Heart left ventricle (tissue), 16 donors: ENCODE measurements at regions not wholly inside any gene's neighbourhood (a gene's known extent, or its start where the extent isn't known, plus 50 kb on each side); places are given as distances from the start of the nearest gene placed in this dataset.

ENCODE experiments used
- ATAC-seq, 4 donors: fragments of 200-7000 bp; cut with Tn5 transposase; one replicate each; pipeline ENCODE4 v1.9.1; 2020 to 2022; ENCODE audit warnings: moderate library complexity in 4 of 4, mild to moderate bottlenecking in 3 of 4, moderate number of reproducible peaks in 1 of 4
- DNase-seq, 5 donors: peaks; one replicate each; pipeline ENCODE4 v3.0.0-alpha.2; 2020
- H3K27ac ChIP-seq, 12 donors: fragments of 200-600 bp; sonication (generic) in 4 of 12; one replicate each; pipeline versions ENCODE4 v1.5.0 to v1.8.0; 2016 to 2022; ENCODE audit warnings: mild to moderate bottlenecking in 2 of 12
- H3K27me3 ChIP-seq, 9 donors: fragments of 200-600 bp; sonication (generic) in 2 of 9; one replicate each; pipeline versions ENCODE4 v1.5.1 to v1.8.0; 2016 to 2022; ENCODE audit warnings: mild to moderate bottlenecking in 3 of 9
- H3K36me3 ChIP-seq, 9 donors: fragments of 200-600 bp; sonication (generic) in 2 of 9; one replicate each; pipeline versions ENCODE4 v1.5.0 to v1.8.0; 2018 to 2022; ENCODE audit warnings: mild to moderate bottlenecking in 2 of 9
- H3K4me1 ChIP-seq, 12 donors: fragments of 200-600 bp; sonication (generic) in 4 of 12; one replicate each; pipeline versions ENCODE4 v1.5.0 to v1.8.0; 2016 to 2022; ENCODE audit warnings: mild to moderate bottlenecking in 3 of 12
- H3K4me3 ChIP-seq, 12 donors: fragments of 200-600 bp; sonication (generic) in 4 of 12; one replicate each; pipeline versions ENCODE4 v1.5.0 to v1.8.0; 2017 to 2022; ENCODE audit warnings: mild to moderate bottlenecking in 9 of 12, moderate library complexity in 4 of 12
- H3K9me3 ChIP-seq, 12 donors: fragments of 200-600 bp; sonication (generic) in 4 of 12; one replicate each; pipeline versions ENCODE4 v1.5.0 to v1.8.0; 2016 to 2022; ENCODE audit warnings: mild to moderate bottlenecking in 1 of 12
- CTCF ChIP-seq, 12 donors: fragments of 200-600 bp; sonication (generic) in 4 of 12; IDR thresholded peaks; one replicate each; pipeline versions ENCODE4 v1.5.0 to v1.8.0; 2018 to 2022; ENCODE audit warnings: antibody characterized with exemption in 12 of 12, mild to moderate bottlenecking in 5 of 12
- POLR2A ChIP-seq, 2 donors: fragments of 450-650 bp; IDR thresholded peaks; one replicate each; pipeline ENCODE4 v1.6.1; 2017; ENCODE audit warnings: antibody characterized with exemption in 2 of 2, mild to moderate bottlenecking in 2 of 2, moderate library complexity in 2 of 2
- WGBS, 4 donors: extraction: QIAGEN DNeasy Blood & Tissue Kit in 2 of 4; methylation state at CpG; one replicate each; pipeline versions ENCODE4 v1.1.5 to v1.1.7; 2013 to 2018; 5-methylcytosine and 5-hydroxymethylcytosine counted together
- intact Hi-C, 10 donors: fragments of 100-400 bp; cut with DNase I; formaldehyde crosslinking; loops; one replicate each; pipeline versions ENCODE4 v1.11.1 to v1.14.2; 2022
- donor health status: ischemic (EF 13 %, LVEDD 7.1; RV severe dilation, severe dysfunction).
- donor health status: healthy with polysubstance abuse.
- donor health status: DM: no; HTN: yes; CAD: no.
- donor health status: DM: no; HTN: no; CAD: no.
- donor health status: ischemic (EF 25% LVEDD 6.9; RV normal size, moderate dysfunction).
- donor health status: ischemic (EF 25% LVEDD 5.7; RV mildly dilated, moderate dysfunction).
- donor health status: healthy.
- donor health status: DM: yes; HTN: yes; CAD: no.
- donor health status: ischemic (EF 35%, LVEDD 5.7; RV mildly dilated, moderate dysfunction).
- donor health status: nonischemic (EF 11% LVEDD 7.7; RV severe dilation, severe dysfunction).
- donor health status: DM: yes; HTN: yes; CAD: no.
- donor health status: PGD.
- donor health status: ischemic (EF 29% LVEDD 5.4; RV normal size, mild dysfunction).
- donor health status: nonischemic (EF 23%, LVEDD 6.1; RV moderate dilation, normal function).

GRCh38 chr1:59054172-59054571 lies 242.7 kb upstream of the FGGY start:
- Histone ChIP-seq H3K4me1 (peaks cover 0 to 32% (median 21%) of the 10 kb centered on the region in 12 donors), H3K9me3 (no peaks in the 10 kb centered on the region), H3K27ac (no peak overlapping the region), H3K36me3 (no peaks in the 10 kb centered on the region), H3K27me3 (no peaks in the 10 kb centered on the region), H3K4me3 (no peak overlapping the region)
- intact Hi-C loops: no loop called here
- TF ChIP-seq POLR2A (IDR thresholded peaks at IDR 0.05) (no peak), CTCF (IDR thresholded peaks at IDR 0.05) (no peak)
- ATAC-seq (no peak), DNase-seq (no peak)
- WGBS, 4 donors: 93 to 100% (median 97%) methylated on average over 1 of the region's 1 CpG

- Histone ChIP-seq H3K4me1 (peaks cover 0 to 32% (median 21%) of the 10 kb centered on the region in 12 donors), H3K4me3 (no peak overlapping the region), H3K27ac (peak overlapping the region in 9 of 12 donors; percentile 29 to 77 (median 60)), H3K9me3 (no peaks in the 10 kb centered on the region), H3K27me3 (no peaks in the 10 kb centered on the region), H3K36me3 (no peaks in the 10 kb centered on the region)
- peak in 2 of 4 donors; percentile 1 to 55 for ATAC-seq
- intact Hi-C loops: loop anchor here in 3 of 10 donors (5.0 kb wide), 4 partner anchors 39 to 241 kb away; partner anchors contain the start of gene FGGY (in 1 of the 3)
- no peak for TF ChIP-seq CTCF (IDR thresholded peaks at IDR 0.05)
- no peak for TF ChIP-seq POLR2A (IDR thresholded peaks at IDR 0.05)
- DNase-seq: no peak
- WGBS, 4 donors: 61 to 76% (median 67%) methylated on average over 7 of the region's 7 CpGs
These were observed 240.8 kb upstream of the FGGY start for GRCh38 chr1:59055908-59056719.

- Histone ChIP-seq H3K27me3 (no peaks in the 10 kb centered on the region), H3K27ac (peak overlapping the region; percentile 35 to 77 (median 58)), H3K4me3 (no peak overlapping the region), H3K36me3 (no peaks in the 10 kb centered on the region), H3K4me1 (peaks cover 0 to 42% (median 26%) of the 10 kb centered on the region in 12 donors), H3K9me3 (no peaks in the 10 kb centered on the region)
- TF ChIP-seq POLR2A (IDR thresholded peaks at IDR 0.05) (peak in 1 of 2 donors; percentile 57), CTCF (IDR thresholded peaks at IDR 0.05) (peak in 3 of 12 donors; percentile 12 to 37 (median 22))
- intact Hi-C loops: loop anchor here in 3 of 10 donors (1.0 to 5.0 kb wide), 5 partner anchors 40 to 273 kb away; partner anchors contain the start of genes FGGY (in 1 of the 3) and JUN (in 1 of the 3)
- DNase-seq: peak; percentile 81 to 91 (median 84)
- WGBS, 4 donors: 8 to 48% (median 31%) methylated on average over 4 to 6 of the region's 6 CpGs
- peak; percentile 89 to 93 (median 91) for ATAC-seq
These were observed 239.6 kb upstream of the FGGY start for GRCh38 chr1:59057211-59057694.

GRCh38 chr1:59057796-59058195 lies 239.1 kb upstream of the FGGY start:
- no peaks in the 10 kb centered on the region for H3K9me3 ChIP-seq
- TF ChIP-seq POLR2A (IDR thresholded peaks at IDR 0.05): no peak
- TF ChIP-seq CTCF (IDR thresholded peaks at IDR 0.05): no peak
- H3K4me1 ChIP-seq: peaks cover 3 to 47% (median 32%) of the 10 kb centered on the region in 12 donors
- intact Hi-C loops: loop anchor here in 3 of 10 donors (1.0 to 5.0 kb wide), 5 partner anchors 40 to 273 kb away; partner anchors contain the start of genes FGGY (in 1 of the 3) and JUN (in 1 of the 3)
- 84 to 92% (median 87%) methylated on average over 3 of the region's 3 CpGs for WGBS, 4 donors
- H3K36me3 ChIP-seq: no peaks in the 10 kb centered on the region
- peak overlapping the region in 9 of 12 donors; percentile 2 to 77 (median 57) for H3K27ac ChIP-seq
- H3K27me3 ChIP-seq: no peaks in the 10 kb centered on the region
- ATAC-seq (peak in 1 of 4 donors; percentile 9), DNase-seq (no peak)
- no peak overlapping the region for H3K4me3 ChIP-seq
